Natural killer cell (primary cell): ENCODE measurements at regions not wholly inside any gene's neighbourhood (a gene's known extent, or its start where the extent isn't known, plus 50 kb on each side); places are given as distances from the start of the nearest gene placed in this dataset.
A peak's percentile ranks its signal among the peaks of the same experiment; 100 is the strongest.

Experiments used
- ATAC-seq, 3 donors: fragments of 150-1000 bp in 2 of 3; fragments of 200-7000 bp in 1 of 3; cut with Tn5 transposase; 1 replicate in 1 of 3; 2 replicates in 2 of 3; pipeline ENCODE4 v1.10.0; 2021; ENCODE audit warnings: mild to moderate bottlenecking in 2 of 3, moderate library complexity in 2 of 3
- DNase-seq, 2 donors: peaks; one replicate each; pipeline versions ENCODE4 v3.0.0 to v3.0.0-alpha.2; 2013 to 2021; ENCODE audit warnings: mixed read lengths in 1 of 2
- H3K27ac ChIP-seq: one replicate; pipeline ENCODE4 v1.5.1; 2013; ENCODE audit warnings: mild to moderate bottlenecking, low read length
- H3K27me3 ChIP-seq: one replicate; pipeline ENCODE4 v1.6.1; 2013; ENCODE audit warnings: low read length; ENCODE audit not compliant: control insufficient read depth, insufficient read depth
- H3K36me3 ChIP-seq: one replicate; pipeline ENCODE4 v1.6.1; 2013; ENCODE audit warnings: low read length; ENCODE audit not compliant: control insufficient read depth, insufficient read depth
- H3K4me1 ChIP-seq: one replicate; pipeline ENCODE4 v1.6.1; 2013; ENCODE audit warnings: low read length; ENCODE audit not compliant: control insufficient read depth, insufficient read depth
- H3K4me3 ChIP-seq: one replicate; pipeline ENCODE4 v1.5.1; 2013; ENCODE audit warnings: low read length
- H3K9me3 ChIP-seq: one replicate; pipeline ENCODE4 v1.6.1; 2013; ENCODE audit warnings: low read length; ENCODE audit not compliant: control insufficient read depth, insufficient read depth
- H3K27ac Mint-ChIP-seq, 2 donors: one replicate each; pipeline ENCODE4 v1.8.0; 2022; ENCODE audit warnings: mild to moderate bottlenecking in 2 of 2, mixed read lengths in 2 of 2, moderate library complexity in 1 of 2
- H3K27me3 Mint-ChIP-seq, 2 donors: one replicate each; pipeline ENCODE4 v1.8.0; 2022; ENCODE audit warnings: low read depth in 2 of 2, mixed read lengths in 2 of 2
- H3K36me3 Mint-ChIP-seq: one replicate; pipeline ENCODE4 v1.8.0; 2022; ENCODE audit warnings: mixed read lengths
- H3K4me1 Mint-ChIP-seq, 2 donors: one replicate each; pipeline ENCODE4 v1.8.0; 2022; ENCODE audit warnings: mixed read lengths in 2 of 2
- H3K4me3 Mint-ChIP-seq: one replicate; pipeline ENCODE4 v1.8.0; 2022; ENCODE audit warnings: mild to moderate bottlenecking, moderate library complexity, mixed read lengths
- H3K9me3 Mint-ChIP-seq, 2 donors: one replicate each; pipeline ENCODE4 v1.8.0; 2022; ENCODE audit warnings: mixed read lengths in 2 of 2
- CTCF ChIP-seq: fragments of 200-600 bp; IDR thresholded peaks from one replicate; pipeline ENCODE4 v1.8.0; 2022; ENCODE audit warnings: antibody characterized with exemption
- WGBS: methylation state at CpG from one replicate; pipeline ENCODE4 v1.1.7; 2013; ENCODE audit warnings: missing lambda C conversion rate; ENCODE audit not compliant: insufficient coverage; 5-methylcytosine and 5-hydroxymethylcytosine counted together
- intact Hi-C: fragments of 100-400 bp; cut with micrococcal nuclease; formaldehyde crosslinking; loops from one replicate; pipeline ENCODE4 v1.14.2; 2022

- H3K27ac Mint-ChIP-seq: no peak overlapping the region
- intact Hi-C loops: no loop called here
- H3K9me3 ChIP-seq: no peaks in the 10 kb centered on the region
- H3K4me1 ChIP-seq: no peaks in the 10 kb centered on the region
- no peaks in the 10 kb centered on the region for H3K27me3 ChIP-seq
- H3K27me3 Mint-ChIP-seq: peaks cover 25 to 38% of the 10 kb centered on the region in 2 donors
- H3K27ac ChIP-seq: no peak overlapping the region
- DNase-seq: no peak
- H3K4me3 Mint-ChIP-seq: no peak overlapping the region
- no peaks in the 10 kb centered on the region for H3K36me3 Mint-ChIP-seq
- H3K4me3 ChIP-seq: no peak overlapping the region
- H3K36me3 ChIP-seq: no peaks in the 10 kb centered on the region
- H3K9me3 Mint-ChIP-seq: no peaks in the 10 kb centered on the region
- TF ChIP-seq CTCF: no peak
- 85% methylated on average over 23 of the region's 23 CpGs for WGBS
- peaks cover 0 to 9% of the 10 kb centered on the region in 2 donors for H3K4me1 Mint-ChIP-seq
- peak in 1 of 3 donors; percentile 55 for ATAC-seq
Observed at GRCh38 chr3:13227315-13228165, 154.3 kb upstream of the IQSEC1 start.

- Histone ChIP-seq H3K4me1 (no peaks in the 10 kb centered on the region), H3K9me3 (no peaks in the 10 kb centered on the region), H3K27ac (no peak overlapping the region), H3K4me3 (no peak overlapping the region), H3K36me3 (no peaks in the 10 kb centered on the region), H3K27me3 (no peaks in the 10 kb centered on the region)
- ATAC-seq: no peak
- Mint-ChIP-seq H3K27me3 (peaks cover 10 to 15% of the 10 kb centered on the region in 2 donors), H3K36me3 (no peaks in the 10 kb centered on the region), H3K9me3 (no peaks in the 10 kb centered on the region), H3K4me1 (peaks cover 0 to 4% of the 10 kb centered on the region in 2 donors), H3K27ac (no peak overlapping the region), H3K4me3 (no peak overlapping the region)
- intact Hi-C loops: no loop called here
- TF ChIP-seq CTCF: no peak
- WGBS: 90% methylated on average over 4 of the region's 4 CpGs
- DNase-seq: no peak
Observed at GRCh38 chr3:13224967-13225366, 151.7 kb upstream of the IQSEC1 start.

- WGBS: 61% methylated on average over 17 of the region's 17 CpGs
- Histone ChIP-seq H3K9me3 (no peaks in the 10 kb centered on the region), H3K36me3 (no peaks in the 10 kb centered on the region), H3K4me1 (no peaks in the 10 kb centered on the region), H3K27me3 (no peaks in the 10 kb centered on the region), H3K27ac (no peak overlapping the region), H3K4me3 (no peak overlapping the region)
- no peak for TF ChIP-seq CTCF
- Mint-ChIP-seq H3K4me3 (no peak overlapping the region), H3K9me3 (no peaks in the 10 kb centered on the region), H3K36me3 (no peaks in the 10 kb centered on the region), H3K4me1 (peaks cover 0 to 4% of the 10 kb centered on the region in 2 donors), H3K27ac (no peak overlapping the region), H3K27me3 (peaks cover 2% of the 10 kb centered on the region in 2 donors)
- intact Hi-C loops: no loop called here
- no peak for DNase-seq
- no peak for ATAC-seq
Observed at GRCh38 chr3:13223574-13224237, 150.5 kb upstream of the IQSEC1 start.
